LoVo (cell line): ENCODE measurements at regions not wholly inside any gene's neighbourhood (a gene's known extent, or its start where the extent isn't known, plus 50 kb on each side); places are given as distances from the start of the nearest gene placed in this dataset.

Experiments
- DNase-seq: peaks from one replicate; pipeline ENCODE4 v3.0.0-alpha.2; 2016; ENCODE audit warnings: low spot score

DNA sequence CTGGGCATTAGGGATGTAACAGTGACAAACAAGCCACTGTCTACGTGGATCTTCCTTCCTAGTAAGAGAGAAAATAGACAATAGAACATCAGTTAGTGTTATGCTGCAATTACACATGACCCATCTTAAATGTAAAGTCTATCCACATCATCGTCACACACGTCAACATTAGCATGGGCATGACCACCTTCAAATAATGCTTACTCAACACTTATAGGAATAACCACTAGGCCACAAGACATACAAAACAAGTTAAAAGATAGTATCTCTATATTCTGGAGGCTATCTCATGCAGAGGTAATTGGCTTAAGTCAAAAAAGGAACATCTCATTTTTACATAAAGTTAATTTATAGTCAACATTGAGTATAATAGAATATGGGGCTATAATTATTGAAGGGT, 156.5 kb downstream of the MOXD1 start:
- DNase-seq = no peak

DNA sequence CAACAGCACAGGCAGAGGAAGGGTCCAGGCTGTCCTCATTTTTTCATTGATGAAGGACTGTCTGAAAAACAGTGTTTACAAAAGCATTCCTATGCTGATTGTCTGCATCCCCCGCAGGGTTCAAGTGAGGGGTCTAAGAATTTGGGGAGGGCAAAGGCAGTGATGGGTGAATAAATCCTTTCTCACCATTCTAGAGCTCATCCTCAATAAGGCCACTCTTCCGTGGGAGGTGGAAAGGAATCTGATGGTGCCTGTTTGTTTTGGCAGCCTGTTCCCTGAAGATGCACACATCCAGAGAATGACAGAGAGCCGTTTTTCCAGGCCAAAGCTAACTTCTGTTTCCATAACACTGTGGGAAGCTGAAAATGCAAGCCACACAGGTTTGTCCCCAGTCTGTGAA, 164.5 kb downstream of the MOXD1 start:
- no peak for DNase-seq

DNA sequence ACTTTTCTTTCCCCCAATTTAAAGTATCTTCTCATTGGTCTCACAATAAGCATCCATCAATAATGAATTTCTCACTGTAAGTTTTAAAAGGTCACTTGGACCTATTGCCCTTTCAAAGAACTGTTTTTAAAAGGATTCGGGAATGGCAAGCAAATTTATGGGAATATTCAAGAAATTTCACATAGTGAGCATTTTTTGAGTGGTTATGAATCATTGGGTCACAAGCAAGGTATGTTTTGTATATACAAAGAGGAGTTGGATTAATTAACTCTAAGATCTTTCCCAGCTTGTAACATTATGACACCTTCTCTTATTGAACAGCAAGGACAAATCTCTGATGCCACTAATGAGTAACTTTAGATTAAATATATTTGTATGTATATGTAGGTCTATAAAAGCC, 165.0 kb downstream of the MOXD1 start:
- no peak for DNase-seq

GRCh38 chr6:132235596-132236280, 165.5 kb downstream of the MOXD1 start:
- no peak for DNase-seq

DNA sequence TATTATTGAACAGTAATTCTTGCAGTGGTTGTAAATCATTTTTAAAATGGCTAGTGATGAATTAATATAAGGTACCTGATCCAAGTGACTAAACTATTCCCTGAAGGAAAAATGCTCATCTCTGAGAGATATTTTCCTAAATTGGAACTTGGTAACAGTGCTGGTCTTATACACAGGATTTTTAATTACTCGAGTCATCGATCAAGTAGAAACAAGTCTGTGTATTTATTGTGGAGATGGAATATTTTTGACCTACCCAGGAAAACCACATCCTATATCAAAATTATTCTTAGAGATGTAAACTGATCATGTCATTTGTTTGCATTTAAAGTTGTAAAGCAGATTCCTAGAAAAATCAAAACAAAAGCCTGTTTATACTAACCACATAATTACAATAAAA, 166.9 kb downstream of the MOXD1 start:
- no peak for DNase-seq

DNA sequence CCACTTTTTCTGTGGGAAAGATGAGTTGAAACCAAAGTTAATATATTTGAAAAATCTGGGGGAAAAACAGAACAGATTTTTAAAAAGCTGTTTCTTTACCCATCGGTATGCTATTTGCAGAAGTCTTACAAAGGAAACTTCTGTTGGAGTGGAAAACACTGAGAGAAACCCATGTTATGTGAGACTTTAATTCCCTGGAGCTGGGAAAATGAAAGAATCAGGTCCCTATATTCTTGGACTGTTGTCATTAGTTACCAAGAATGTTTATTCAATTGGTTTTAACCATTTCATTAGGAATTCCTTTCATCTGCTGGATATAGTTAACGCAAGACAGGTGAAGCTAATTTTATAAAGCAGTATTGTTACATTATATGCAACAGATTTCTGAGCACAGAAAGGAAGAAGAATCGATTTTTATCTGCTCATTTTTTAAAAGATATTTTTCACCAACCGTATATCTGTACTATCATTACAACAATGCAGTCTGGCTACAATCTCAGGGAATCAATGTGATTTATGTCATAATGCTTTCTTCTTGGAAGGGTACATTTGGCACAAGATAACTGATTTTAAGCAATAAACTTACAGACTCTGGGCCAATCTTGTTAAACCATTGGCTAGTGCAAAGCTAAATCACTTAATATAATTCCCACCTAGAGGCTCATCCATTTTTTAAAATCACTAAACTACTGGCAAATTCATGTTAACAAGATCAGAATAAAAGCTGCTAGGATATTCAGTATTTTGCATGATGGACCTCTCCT, 170.0 kb downstream of the MOXD1 start:
- DNase-seq = no peak

DNA sequence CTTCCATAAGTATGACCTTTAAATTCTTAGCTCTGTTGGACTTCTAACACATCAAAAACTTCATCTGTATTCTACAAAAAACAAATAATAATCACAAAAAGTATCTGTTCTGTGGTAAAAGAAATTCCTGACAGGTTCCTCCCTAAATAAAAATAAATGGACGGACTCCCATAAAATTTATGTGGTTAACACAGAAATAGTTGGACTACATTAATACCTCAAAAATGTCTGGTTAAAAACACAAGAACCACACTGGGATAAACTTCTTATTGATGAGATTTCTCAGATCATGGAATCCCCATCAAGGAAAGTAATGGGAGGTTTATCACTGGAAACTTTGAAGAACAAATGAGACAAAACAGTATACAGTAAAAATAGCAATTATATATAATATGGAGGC, 172.4 kb downstream of the MOXD1 start:
- DNase-seq = no peak

- no peak for DNase-seq
These were observed 173.4 kb downstream of the MOXD1 start for GRCh38 chr6:132227904-132228303.

DNA sequence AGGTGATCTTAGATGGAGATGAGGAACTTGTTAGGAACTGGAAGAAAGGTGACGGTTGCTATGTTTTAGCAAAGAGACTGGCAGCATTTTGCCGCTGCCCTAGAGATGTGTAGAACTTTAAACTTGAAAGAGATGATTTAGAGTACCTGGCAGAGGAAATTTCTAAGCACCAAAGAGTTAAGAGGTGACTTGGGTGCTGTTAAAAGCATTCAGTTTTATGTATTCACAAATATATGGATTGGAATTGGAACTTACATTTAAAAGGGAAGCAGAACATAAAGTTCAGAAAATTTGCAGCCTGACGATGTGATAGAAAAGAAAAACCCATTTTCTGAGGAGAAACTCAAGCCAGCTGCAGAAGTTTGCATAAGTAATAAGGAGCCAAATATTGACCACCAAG, 176.3 kb downstream of the MOXD1 start:
- DNase-seq = no peak

DNA sequence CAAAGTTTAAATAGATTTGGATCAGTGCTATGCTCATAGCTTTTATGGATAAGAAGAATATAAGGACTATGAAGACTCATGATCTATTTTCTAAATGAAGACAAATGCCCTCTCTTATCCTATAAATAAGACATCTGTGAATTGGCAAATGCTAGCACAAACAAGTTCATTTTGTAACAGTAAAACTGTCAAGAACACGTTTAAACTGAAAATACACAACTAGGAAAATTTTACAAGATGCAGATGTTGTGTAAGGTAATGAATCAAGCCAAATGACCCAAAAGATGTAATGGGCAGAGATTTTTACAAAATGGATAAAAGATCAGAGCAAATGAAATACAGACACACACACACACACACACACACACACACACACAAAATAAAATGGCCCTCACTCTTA, 180.5 kb downstream of the MOXD1 start:
- DNase-seq = no peak

GRCh38 chr6:132219901-132220300, 181.4 kb downstream of the MOXD1 start:
- DNase-seq = no peak

DNA sequence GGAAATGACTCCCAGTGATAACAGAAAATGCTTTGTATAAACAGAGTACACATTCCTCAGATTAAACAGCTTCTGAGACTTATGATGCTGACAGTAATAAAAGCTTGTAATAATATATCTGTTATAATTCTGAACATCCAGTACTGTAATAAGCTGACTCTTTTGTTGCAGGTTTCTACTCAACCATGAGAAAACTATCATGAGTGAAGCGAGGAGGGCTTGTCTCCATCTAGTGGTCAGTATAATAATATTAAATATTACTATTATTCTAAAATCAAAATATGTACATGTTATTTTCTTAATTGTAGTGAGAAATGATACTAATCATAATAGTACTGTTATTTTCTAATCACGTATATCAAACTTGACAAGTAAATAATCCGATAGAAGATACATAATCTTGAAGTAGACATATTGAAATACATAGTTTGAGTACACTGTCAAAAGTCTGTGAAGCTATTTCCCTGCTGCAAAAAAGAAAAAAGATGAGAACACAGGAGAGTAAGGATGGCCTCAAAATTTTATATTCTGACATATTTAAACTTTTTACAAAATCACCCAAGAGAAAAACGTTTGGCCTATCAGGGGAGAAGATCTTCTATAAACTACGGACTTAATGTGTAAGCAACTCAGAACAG, 183.1 kb downstream of the MOXD1 start:
- peak; percentile 51 for DNase-seq

DNA sequence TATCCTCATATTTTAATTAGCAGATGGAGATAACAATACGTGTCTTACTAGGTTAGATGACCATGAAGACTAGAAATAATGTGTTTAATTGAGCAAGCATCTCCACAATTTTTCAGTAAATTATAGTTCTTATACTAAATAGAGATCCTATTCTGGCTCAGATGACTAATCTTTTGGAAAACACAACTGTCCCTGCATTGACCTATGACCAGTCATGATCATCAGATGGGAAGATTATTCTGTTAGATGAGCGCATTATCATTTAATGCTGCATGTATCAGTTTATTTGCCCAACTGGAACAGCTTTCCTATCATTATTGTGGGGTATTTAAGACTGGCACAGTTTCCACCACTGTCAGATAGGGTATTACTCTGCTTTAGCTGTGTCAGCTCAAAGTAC, 185.5 kb downstream of the MOXD1 start:
- no peak for DNase-seq

GRCh38 chr6:132214716-132215115, 186.6 kb downstream of the MOXD1 start:
- DNase-seq = no peak

DNA sequence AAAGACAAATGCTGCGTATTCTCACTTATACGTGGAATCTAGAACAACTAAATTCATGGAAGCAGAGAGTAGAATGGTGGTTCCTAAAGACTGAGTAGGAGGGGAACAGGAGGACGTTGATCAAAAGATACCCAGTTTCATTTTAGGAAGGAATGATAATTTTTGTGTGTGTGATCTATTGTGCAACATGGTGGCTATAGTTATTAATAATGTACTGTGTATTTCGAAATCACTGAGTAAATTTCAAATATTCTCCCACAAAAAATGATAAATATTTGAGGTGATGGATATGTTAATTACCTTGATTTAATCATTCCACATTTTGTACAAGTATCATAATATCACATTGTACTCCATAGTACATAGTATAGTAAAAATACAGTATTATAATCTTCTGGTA, 187.5 kb downstream of the MOXD1 start:
- DNase-seq = no peak

DNA sequence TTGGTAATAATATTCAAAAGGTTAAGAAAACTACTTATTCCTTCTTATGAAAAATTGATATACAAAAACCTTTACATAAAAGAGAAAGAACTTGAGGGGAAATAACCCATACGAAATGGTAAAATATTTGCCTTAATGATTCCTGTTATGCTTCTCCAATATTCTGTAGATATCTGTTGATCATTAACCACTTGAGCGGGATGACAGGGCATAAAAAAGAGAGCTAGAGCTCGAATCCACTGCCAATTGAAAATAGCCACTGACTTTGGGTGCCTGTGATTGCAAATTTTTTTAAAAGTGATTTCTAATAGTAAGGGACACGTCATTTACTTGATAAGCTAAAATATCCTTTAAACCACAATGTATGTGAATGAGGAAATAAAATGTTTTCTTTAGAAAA, 188.1 kb downstream of the MOXD1 start:
- DNase-seq = no peak

GRCh38 chr6:132210886-132211563, 190.2 kb downstream of the MOXD1 start:
- no peak for DNase-seq

DNA sequence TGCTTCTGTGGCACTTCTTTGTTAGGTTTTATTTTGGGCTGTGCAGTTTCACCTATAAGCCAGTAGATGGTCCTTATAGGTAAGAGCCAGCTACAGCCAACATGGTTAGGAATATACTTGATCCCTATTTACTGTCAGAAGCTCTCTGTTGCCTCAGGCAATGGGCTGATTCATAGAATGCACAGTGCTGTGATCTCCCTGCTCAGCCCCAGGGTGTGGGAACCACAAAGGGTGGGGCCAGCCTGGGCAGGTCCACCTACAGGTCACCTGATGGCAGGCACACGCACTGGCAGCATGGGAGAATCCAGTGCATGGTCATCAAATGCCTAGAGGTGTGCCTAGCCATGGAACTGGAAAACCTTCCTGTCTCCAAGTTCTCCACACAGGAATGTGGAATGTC, 191.9 kb downstream of the MOXD1 start:
- DNase-seq = peak; percentile 44

- no peak for DNase-seq
These were observed 193.3 kb downstream of the MOXD1 start for GRCh38 chr6:132207991-132208390.

GRCh38 chr6:132205946-132206345, 195.3 kb downstream of the MOXD1 start:
- no peak for DNase-seq

DNA sequence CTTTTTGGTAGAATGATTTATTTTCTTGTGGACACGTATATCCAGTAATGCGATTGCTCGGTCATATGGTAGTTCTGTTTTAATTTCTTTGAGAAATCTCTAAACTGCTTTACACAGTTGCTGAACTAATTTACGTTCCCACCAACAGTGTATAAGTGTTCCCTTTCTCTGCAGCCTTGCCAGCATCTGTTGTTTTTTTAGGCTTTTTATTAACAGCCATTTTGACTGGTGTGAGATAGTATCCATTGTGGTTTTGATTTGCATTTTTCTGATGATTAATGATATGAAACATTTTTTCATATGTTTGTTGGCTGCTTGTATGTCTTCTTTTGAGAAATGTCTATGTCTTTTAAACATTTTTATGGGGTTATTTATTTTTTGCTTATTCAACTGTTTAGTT, 196.7 kb downstream of the MOXD1 start:
- DNase-seq = no peak

DNA sequence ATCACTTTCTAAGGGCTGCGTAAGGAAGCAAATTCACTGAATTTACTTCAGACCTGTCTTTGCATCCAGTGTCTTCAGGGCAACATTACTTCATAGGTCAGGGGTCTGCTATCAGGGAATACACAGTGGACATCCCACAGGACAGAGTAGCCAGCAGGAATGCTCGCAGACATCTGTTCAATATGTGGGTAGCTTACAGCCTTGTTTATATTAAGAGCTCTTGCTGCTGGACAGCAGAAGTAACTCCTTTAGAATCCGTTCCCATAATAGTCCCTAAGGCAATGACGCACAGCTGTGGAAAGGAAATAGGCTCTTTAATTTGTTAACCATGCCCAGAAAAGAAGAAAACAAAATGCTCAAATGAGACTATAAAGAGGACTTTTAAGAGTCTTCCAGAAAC, 198.7 kb downstream of the MOXD1 start:
- no peak for DNase-seq

GRCh38 chr6:132199343-132199742, 201.9 kb downstream of the MOXD1 start:
- no peak for DNase-seq
